IMR-90 (cell line): ENCODE measurements at regions not wholly inside any gene's neighbourhood (a gene's known extent, or its start where the extent isn't known, plus 50 kb on each side); places are given as distances from the start of the nearest gene placed in this dataset.

ENCODE experiments used
- ATAC-seq: fragments of 200-7000 bp; cut with Tn5 transposase; 2 replicates; pipeline ENCODE4 v1.9.1; 2020; ENCODE audit warnings: low read depth, mild to moderate bottlenecking, moderate library complexity
- BruUV-seq: library from RNA; stranded (reverse); fragments of 400-500 nt; replicated peaks from 2 replicates; lab custom pipeline; 2021; lab: Mats Ljungman, UMichigan
- CTCF ChIA-PET: fragments of 300-600 bp; formaldehyde crosslinking; extraction: SDS; loops from one replicate; lab custom pipeline; 2021; ENCODE audit warnings: antibody characterized with exemption; lab: Yijun Ruan, JAX
- POLR2A ChIA-PET: fragments of 300-600 bp; sonication (Branson Sonifier 250); formaldehyde crosslinking; loops from one replicate; lab custom pipeline; 2022; ENCODE audit warnings: antibody characterized with exemption; ENCODE audit not compliant: unreplicated experiment; lab: Charles Lee
- DNase-seq: peaks from one replicate; pipeline ENCODE4 v3.0.0; 2013
- H2AFZ ChIP-seq: replicated peaks from 2 replicates; pipeline ENCODE3; 2013; ENCODE audit warnings: low read length, mild to moderate bottlenecking; ENCODE audit not compliant: poor library complexity
- H2AK5ac ChIP-seq: 2 replicates; pipeline ENCODE4 v1.6.1; 2013; ENCODE audit warnings: low read depth, low read length, inconsistent platforms
- H2AK9ac ChIP-seq: replicated peaks from 2 replicates; pipeline ENCODE3; 2013; ENCODE audit warnings: mild to moderate bottlenecking, low read depth, low read length, moderate library complexity; ENCODE audit not compliant: poor library complexity
- H2BK120ac ChIP-seq: 2 replicates; pipeline ENCODE4 v1.6.1; 2013; ENCODE audit warnings: low read depth, low read length, inconsistent platforms
- H2BK15ac ChIP-seq: 3 replicates; pipeline ENCODE4 v1.6.1; 2013; ENCODE audit warnings: low read depth, low read length, inconsistent platforms
- H2BK20ac ChIP-seq: 2 replicates; pipeline ENCODE4 v1.6.1; 2013; ENCODE audit warnings: low read depth, mild to moderate bottlenecking, inconsistent platforms, low read length, moderate library complexity
- H2BK5ac ChIP-seq: 2 replicates; pipeline ENCODE4 v1.6.1; 2013; ENCODE audit warnings: mild to moderate bottlenecking, low read depth, low read length, inconsistent platforms; ENCODE audit not compliant: poor library complexity, severe bottlenecking
- H3K14ac ChIP-seq: replicated peaks from 2 replicates; pipeline ENCODE4 v1.6.1; 2013; ENCODE audit warnings: low read depth, low read length, inconsistent platforms
- H3K18ac ChIP-seq: 2 replicates; pipeline ENCODE4 v1.6.1; 2013; ENCODE audit warnings: low read depth, low read length, control low read depth
- H3K23ac ChIP-seq: 2 replicates; pipeline ENCODE4 v1.6.1; 2013; ENCODE audit warnings: low read depth, low read length, inconsistent platforms
- H3K27ac ChIP-seq: 2 replicates; pipeline ENCODE4 v1.5.1; 2013; ENCODE audit warnings: mild to moderate bottlenecking, control low read depth, low read length; ENCODE audit not compliant: insufficient read depth
- H3K27me3 ChIP-seq: 2 replicates; pipeline ENCODE4 v1.6.1; 2013; ENCODE audit warnings: low read length; ENCODE audit not compliant: control insufficient read depth, insufficient read depth
- H3K36me3 ChIP-seq: 2 replicates; pipeline ENCODE4 v1.6.1; 2013; ENCODE audit warnings: low read length, mixed read lengths; ENCODE audit not compliant: control insufficient read depth, insufficient read depth
- H3K4ac ChIP-seq: 2 replicates; pipeline ENCODE4 v1.6.1; 2013; ENCODE audit warnings: low read depth, low read length, inconsistent platforms
- H3K4me1 ChIP-seq: 2 replicates; pipeline ENCODE4 v1.6.1; 2013; ENCODE audit warnings: low read length, mixed read lengths; ENCODE audit not compliant: control insufficient read depth, insufficient read depth
- H3K4me2 ChIP-seq: 2 replicates; pipeline ENCODE4 v1.6.1; 2013; ENCODE audit warnings: low read depth, mild to moderate bottlenecking, control low read depth, low read length, moderate library complexity
- H3K4me3 ChIP-seq: 2 replicates; pipeline ENCODE4 v1.5.1; 2013; ENCODE audit warnings: low read depth, mild to moderate bottlenecking, control low read depth, low read length, moderate library complexity; ENCODE audit not compliant: insufficient read depth
- H3K56ac ChIP-seq: 2 replicates; pipeline ENCODE4 v1.6.1; 2013; ENCODE audit warnings: low read length, inconsistent platforms; ENCODE audit not compliant: insufficient read depth; ENCODE audit errors: extremely low read depth
- H3K79me1 ChIP-seq, 2 experiments: 2 replicates each; pipeline ENCODE4 v1.6.1; 2013; ENCODE audit warnings: low read length in 2 of 2, inconsistent platforms in 1 of 2, low read depth in 1 of 2
- H3K9ac ChIP-seq: 2 replicates; pipeline ENCODE4 v1.6.1; 2013; ENCODE audit warnings: low read depth, low read length, control low read depth
- H3K9me1 ChIP-seq: 2 replicates; pipeline ENCODE4 v1.6.1; 2013; ENCODE audit warnings: low read length, inconsistent platforms; ENCODE audit not compliant: insufficient read depth
- H3K9me3 ChIP-seq: 2 replicates; pipeline ENCODE4 v1.6.1; 2013; ENCODE audit warnings: low read length; ENCODE audit not compliant: control insufficient read depth, insufficient read depth
- H4K20me1 ChIP-seq: 2 replicates; pipeline ENCODE4 v1.6.1; 2013; ENCODE audit warnings: low read length, inconsistent platforms; ENCODE audit not compliant: insufficient read depth
- H4K5ac ChIP-seq: 2 replicates; pipeline ENCODE4 v1.6.1; 2013; ENCODE audit warnings: mild to moderate bottlenecking, low read depth, low read length, control low read depth
- H4K8ac ChIP-seq, 2 experiments: 2 replicates each; pipeline ENCODE4 v1.6.1; 2013; ENCODE audit warnings: low read depth in 2 of 2, low read length in 2 of 2, control low read depth in 1 of 2, inconsistent platforms in 1 of 2
- H4K91ac ChIP-seq: 2 replicates; pipeline ENCODE4 v1.6.1; 2013; ENCODE audit warnings: low read depth, low read length, inconsistent platforms; ENCODE audit not compliant: insufficient read depth
- BHLHE40 ChIP-seq: fragments of 150-350 bp; IDR thresholded peaks from 2 replicates; pipeline ENCODE4 v1.6.1; 2016; ENCODE audit warnings: mild to moderate bottlenecking, low read depth, low read length
- CEBPB ChIP-seq: IDR thresholded peaks from 2 replicates; pipeline ENCODE4 v1.6.1; 2012; ENCODE audit warnings: low read depth, low read length, improper control_type of control experiment
- CHD1 ChIP-seq: IDR thresholded peaks from 2 replicates; pipeline ENCODE4 v1.6.1; 2012; ENCODE audit warnings: low read depth, low read length, improper control_type of control experiment
- ELK1 ChIP-seq: fragments of 150-350 bp; IDR thresholded peaks from 2 replicates; pipeline ENCODE4 v1.6.1; 2016; ENCODE audit warnings: low read depth, mild to moderate bottlenecking, low read length, moderate library complexity, borderline replicate concordance
- FOS ChIP-seq: fragments of 150-350 bp; IDR thresholded peaks from 2 replicates; pipeline ENCODE4 v1.6.1; 2016; ENCODE audit warnings: low read depth, low read length
- MAFK ChIP-seq: IDR thresholded peaks from 2 replicates; pipeline ENCODE4 v1.6.1; 2012; ENCODE audit warnings: low read depth, low read length, improper control_type of control experiment
- MAZ ChIP-seq: IDR thresholded peaks from 2 replicates; pipeline ENCODE4 v1.6.1; 2012; ENCODE audit warnings: low read depth, mild to moderate bottlenecking, low read length, improper control_type of control experiment, moderate library complexity, borderline replicate concordance
- MXI1 ChIP-seq: IDR thresholded peaks from 2 replicates; pipeline ENCODE4 v1.6.1; 2012; ENCODE audit warnings: low read depth, mild to moderate bottlenecking, low read length, moderate library complexity, borderline replicate concordance
- NFE2L2 ChIP-seq: fragments of 150-350 bp; IDR thresholded peaks from 2 replicates; pipeline ENCODE4 v1.6.1; 2016; ENCODE audit warnings: low read depth, mild to moderate bottlenecking, low read length
- POLR2A ChIP-seq: IDR thresholded peaks from 2 replicates; pipeline ENCODE4 v1.6.1; 2012; ENCODE audit warnings: mild to moderate bottlenecking, low read depth, low read length
- RAD21 ChIP-seq: IDR thresholded peaks from 2 replicates; pipeline ENCODE4 v1.6.1; 2012; ENCODE audit warnings: low read length, improper control_type of control experiment
- RCOR1 ChIP-seq: IDR thresholded peaks from 2 replicates; pipeline ENCODE4 v1.6.1; 2012; ENCODE audit warnings: mild to moderate bottlenecking, low read length, improper control_type of control experiment; ENCODE audit not compliant: insufficient replicate concordance
- RFX5 ChIP-seq: IDR thresholded peaks from 2 replicates; pipeline ENCODE4 v1.8.0; 2012; ENCODE audit warnings: low read depth, mild to moderate bottlenecking, low read length, moderate library complexity
- SMC3 ChIP-seq: fragments of 150-350 bp; IDR thresholded peaks from 2 replicates; pipeline ENCODE4 v1.6.1; 2016; ENCODE audit warnings: low read depth, mild to moderate bottlenecking, antibody characterized with exemption, low read length, moderate library complexity
- dilution Hi-C: fragments of 300-500 bp; cut with HindIII; formaldehyde crosslinking; loops from one replicate; pipeline ENCODE4 v1.14.3; 2018; ENCODE audit warnings: low sequenced_read_pairs; ENCODE audit not compliant: unreplicated experiment
- in situ Hi-C: fragments of 300-500 bp; cut with MboI; formaldehyde crosslinking; loops from 3 replicates; pipeline ENCODE4 v1.14.3; 2019; ENCODE audit warnings: low sequenced_read_pairs, inconsistent platforms, mixed read lengths
- intact Hi-C: fragments of 100-400 bp; cut with micrococcal nuclease; formaldehyde crosslinking; loops from 2 replicates; pipeline ENCODE4 v1.10.0; 2022
- TF ChIP-seq, protein P1 (sequence below): fragments of 150-350 bp; IDR thresholded peaks from 2 replicates; pipeline ENCODE4 v1.6.1; 2017; ENCODE audit warnings: mild to moderate bottlenecking, antibody characterized with exemption, low read length, low read depth
- TF ChIP-seq, protein P2 (sequence below): conservative IDR thresholded peaks from 2 replicates; pipeline ENCODE4 v1.5.1; 2012; ENCODE audit warnings: mild to moderate bottlenecking, low read depth, low read length, improper control_type of control experiment

- dilution Hi-C loops, result no loop called here
- H3K36me3 ChIP-seq, result no peaks in the 10 kb centered on the region
- ATAC-seq (no peak), DNase-seq (no peak)
- H3K4me1 ChIP-seq, result no peaks in the 10 kb centered on the region
- H4K5ac ChIP-seq, result no peak overlapping the region
- H2AK5ac ChIP-seq, result no peak overlapping the region
- no peaks in the 10 kb centered on the region for H3K9me1 ChIP-seq
- no peak overlapping the region for H3K4me3 ChIP-seq
- H2AK9ac ChIP-seq, result no peak overlapping the region
- no TSS peak for BruUV-seq
- no peak overlapping the region for H2BK5ac ChIP-seq
- POLR2A ChIA-PET, result no interaction called here
- H4K8ac ChIP-seq, result no peak overlapping the region
- H4K91ac ChIP-seq, result no peak overlapping the region
- in situ Hi-C loops, result no loop called here
- H3K27ac ChIP-seq, result no peak overlapping the region
- H2BK20ac ChIP-seq, result no peak overlapping the region
- no peak overlapping the region for H3K4me2 ChIP-seq
- H2BK15ac ChIP-seq, result no peak overlapping the region
- CTCF ChIA-PET, result no interaction called here
- TF ChIP-seq SMC3 (no peak), POLR2A (no peak), NFE2L2 (no peak), CHD1 (no peak), ELK1 (no peak), RCOR1 (no peak), MAZ (no peak), RFX5 (no peak), BHLHE40 (no peak), RAD21 (no peak), CEBPB (no peak), FOS (no peak), MXI1 (no peak), MAFK (no peak)
- TF ChIP-seq, protein P1, sequence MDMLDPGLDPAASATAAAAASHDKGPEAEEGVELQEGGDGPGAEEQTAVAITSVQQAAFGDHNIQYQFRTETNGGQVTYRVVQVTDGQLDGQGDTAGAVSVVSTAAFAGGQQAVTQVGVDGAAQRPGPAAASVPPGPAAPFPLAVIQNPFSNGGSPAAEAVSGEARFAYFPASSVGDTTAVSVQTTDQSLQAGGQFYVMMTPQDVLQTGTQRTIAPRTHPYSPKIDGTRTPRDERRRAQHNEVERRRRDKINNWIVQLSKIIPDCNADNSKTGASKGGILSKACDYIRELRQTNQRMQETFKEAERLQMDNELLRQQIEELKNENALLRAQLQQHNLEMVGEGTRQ, result no peak
- TF ChIP-seq, protein P2, sequence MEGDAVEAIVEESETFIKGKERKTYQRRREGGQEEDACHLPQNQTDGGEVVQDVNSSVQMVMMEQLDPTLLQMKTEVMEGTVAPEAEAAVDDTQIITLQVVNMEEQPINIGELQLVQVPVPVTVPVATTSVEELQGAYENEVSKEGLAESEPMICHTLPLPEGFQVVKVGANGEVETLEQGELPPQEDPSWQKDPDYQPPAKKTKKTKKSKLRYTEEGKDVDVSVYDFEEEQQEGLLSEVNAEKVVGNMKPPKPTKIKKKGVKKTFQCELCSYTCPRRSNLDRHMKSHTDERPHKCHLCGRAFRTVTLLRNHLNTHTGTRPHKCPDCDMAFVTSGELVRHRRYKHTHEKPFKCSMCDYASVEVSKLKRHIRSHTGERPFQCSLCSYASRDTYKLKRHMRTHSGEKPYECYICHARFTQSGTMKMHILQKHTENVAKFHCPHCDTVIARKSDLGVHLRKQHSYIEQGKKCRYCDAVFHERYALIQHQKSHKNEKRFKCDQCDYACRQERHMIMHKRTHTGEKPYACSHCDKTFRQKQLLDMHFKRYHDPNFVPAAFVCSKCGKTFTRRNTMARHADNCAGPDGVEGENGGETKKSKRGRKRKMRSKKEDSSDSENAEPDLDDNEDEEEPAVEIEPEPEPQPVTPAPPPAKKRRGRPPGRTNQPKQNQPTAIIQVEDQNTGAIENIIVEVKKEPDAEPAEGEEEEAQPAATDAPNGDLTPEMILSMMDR, result no peak
- intact Hi-C loops, result no loop called here
- no peak overlapping the region for H3K4ac ChIP-seq
- H2BK120ac ChIP-seq, result no peak overlapping the region
- no peak overlapping the region for H3K23ac ChIP-seq
- no peak overlapping the region for H3K14ac ChIP-seq
- H3K18ac ChIP-seq, result no peak overlapping the region
- no peak overlapping the region for H3K9ac ChIP-seq
- peaks cover 2% of the 10 kb centered on the region; the same call in 1 of the 2 replicates for H3K9me3 ChIP-seq
- H2AFZ ChIP-seq, result no peak overlapping the region
- no peaks in the 10 kb centered on the region for H3K27me3 ChIP-seq
- H4K20me1 ChIP-seq, result no peaks in the 10 kb centered on the region
- H3K56ac ChIP-seq, result no peak overlapping the region
- no peaks in the 10 kb centered on the region for H3K79me1 ChIP-seq
These were observed 1036.7 kb upstream of the CELF4 start for GRCh38 chr18:38602341-38602740.
